Common myeloid progenitor, CD34-positive (primary cell): ENCODE measurements at regions not wholly inside any gene's neighbourhood (a gene's known extent, or its start where the extent isn't known, plus 50 kb on each side); places are given as distances from the start of the nearest gene placed in this dataset.

Experiments
- CTCF ChIA-PET: fragments of 350-600 bp; sonication (Branson Sonifier 250); formaldehyde crosslinking; loops from one replicate; lab custom pipeline; 2021; ENCODE audit warnings: antibody characterized with exemption; lab: Charles Lee
- POLR2A ChIA-PET: fragments of 350-600 bp; sonication (Branson Sonifier 250); formaldehyde crosslinking; loops from one replicate; lab custom pipeline; 2021; ENCODE audit warnings: antibody characterized with exemption; lab: Charles Lee
- DNase-seq, 3 donors: peaks; one replicate each; pipeline versions ENCODE4 v3.0.0 to v3.0.0-alpha.2; 2013
- H3K27ac ChIP-seq, 2 experiments: 1 replicate in 1 of 2; 2 replicates in 1 of 2; pipeline ENCODE4 v1.7.0; 2013; ENCODE audit warnings: inconsistent platforms in 2 of 2, low read length in 2 of 2, mild to moderate bottlenecking in 2 of 2, low read depth in 1 of 2, moderate library complexity in 1 of 2; ENCODE audit not compliant: severe bottlenecking in 2 of 2, insufficient read depth in 1 of 2, poor library complexity in 1 of 2
- H3K27me3 ChIP-seq, 5 experiments: replicated peaks in 2 of 5; 1 replicate in 3 of 5; 2 replicates in 2 of 5; pipeline versions ENCODE4 v1.6.1 to v1.7.0; 2013; ENCODE audit warnings: low read length in 4 of 5, mild to moderate bottlenecking in 2 of 5, moderate library complexity in 2 of 5, inconsistent platforms in 1 of 5; ENCODE audit not compliant: insufficient read depth in 5 of 5, control insufficient read depth in 4 of 5
- H3K36me3 ChIP-seq, 4 experiments: 1 replicate in 2 of 4; 2 replicates in 2 of 4; pipeline versions ENCODE4 v1.6.1 to v1.7.0; 2013; ENCODE audit warnings: low read length in 3 of 4, control low read depth in 1 of 4, mild to moderate bottlenecking in 1 of 4; ENCODE audit not compliant: control insufficient read depth in 4 of 4, insufficient read depth in 4 of 4
- H3K4me1 ChIP-seq, 4 experiments: 1 replicate in 3 of 4; 2 replicates in 1 of 4; pipeline versions ENCODE4 v1.6.1 to v1.7.1; 2013; ENCODE audit warnings: low read length in 3 of 4, mild to moderate bottlenecking in 3 of 4, control low read depth in 1 of 4, inconsistent platforms in 1 of 4, moderate library complexity in 1 of 4; ENCODE audit not compliant: control insufficient read depth in 4 of 4, insufficient read depth in 4 of 4; ENCODE audit errors: control extremely low read depth in 1 of 4
- H3K4me3 ChIP-seq, 7 experiments: 1 replicate in 4 of 7; 2 replicates in 3 of 7; pipeline versions ENCODE4 v1.5.1 to v1.7.0; 2013; ENCODE audit warnings: mild to moderate bottlenecking in 7 of 7, low read length in 6 of 7, moderate library complexity in 6 of 7, inconsistent platforms in 2 of 7, low read depth in 2 of 7, control low read depth in 1 of 7; ENCODE audit not compliant: insufficient read depth in 4 of 7, control insufficient read depth in 1 of 7; ENCODE audit errors: extremely low read depth in 1 of 7
- H3K9me3 ChIP-seq, 5 experiments: 1 replicate in 4 of 5; 2 replicates in 1 of 5; pipeline versions ENCODE4 v1.6.1 to v1.7.1; 2013; ENCODE audit warnings: low read length in 4 of 5, mild to moderate bottlenecking in 2 of 5, inconsistent platforms in 1 of 5, low read depth in 1 of 5, moderate library complexity in 1 of 5; ENCODE audit not compliant: control insufficient read depth in 4 of 5, insufficient read depth in 2 of 5; ENCODE audit errors: control extremely low read depth in 1 of 5
- WGBS: methylation state at CpG from one replicate; pipeline ENCODE4 v1.1.5; 2013; ENCODE audit not compliant: insufficient coverage; 5-methylcytosine and 5-hydroxymethylcytosine counted together

DNA sequence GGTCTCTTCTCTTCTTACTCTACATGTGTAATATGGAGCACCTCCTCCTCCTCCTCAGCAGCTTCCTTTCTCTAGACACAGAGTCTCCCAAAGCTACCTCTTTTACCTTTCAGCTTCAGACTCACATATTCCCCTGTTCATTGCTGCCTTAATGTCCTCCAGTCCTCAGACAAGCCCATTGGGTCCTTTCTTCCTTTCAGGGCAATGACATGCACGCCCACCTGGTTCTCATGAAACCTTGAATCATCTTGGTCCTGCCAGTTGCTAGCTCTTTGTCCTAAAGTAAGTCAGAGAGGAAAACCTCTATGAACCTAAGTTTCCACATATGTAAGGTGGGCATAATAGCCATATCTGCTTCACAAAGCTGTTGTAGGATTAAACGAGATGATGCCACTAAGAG, 227.0 kb downstream of the RPS24 start:
- ChIA-PET POLR2A (interaction anchor here (1.2 kb wide), 1 partner anchor 32 kb away, joined by 3 read pairs; no protein-coding TSS in a partner anchor), CTCF (interaction anchor here (0.7 to 2.1 kb wide), 11 partner anchors 8 to 116 kb away, joined by 3 to 8 read pairs (median 4); no protein-coding TSS in a partner anchor)
- Histone ChIP-seq H3K4me3 (no peak overlapping the region), H3K27ac (no peak overlapping the region), H3K4me1 (peaks cover 5 to 14% (median 10%) of the 10 kb centered on the region in 4 experiments), H3K9me3 (peaks cover 0 to 2% (median 0%) of the 10 kb centered on the region in 5 experiments), H3K36me3 (no peaks in the 10 kb centered on the region), H3K27me3 (no peaks in the 10 kb centered on the region)
- DNase-seq = no peak
- 90% methylated on average over 2 of the region's 2 CpGs for WGBS

DNA sequence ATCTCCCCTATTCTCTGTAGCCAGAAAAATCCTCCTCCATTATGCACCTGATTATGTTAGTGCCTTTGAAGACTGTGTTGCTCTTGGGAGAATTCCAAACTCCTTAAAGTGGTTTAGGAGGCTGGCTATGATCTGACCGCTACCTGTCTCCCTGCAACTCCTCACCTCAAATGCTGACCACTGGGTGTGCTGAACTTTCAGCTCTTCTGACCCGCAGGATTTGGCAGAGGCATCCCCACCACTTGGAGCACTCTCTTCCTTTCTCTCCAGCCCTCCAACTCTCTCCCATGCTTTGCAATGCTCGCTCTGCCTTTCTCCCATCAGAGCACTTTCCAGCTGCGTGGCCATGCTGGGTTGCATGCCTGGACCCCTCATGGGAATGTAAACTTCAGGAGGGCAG, 227.6 kb downstream of the RPS24 start:
- CTCF ChIA-PET = interaction anchor here (1.0 to 2.1 kb wide), 4 partner anchors 10 to 34 kb away, joined by 3 to 8 read pairs (median 4); no protein-coding TSS in a partner anchor

DNA sequence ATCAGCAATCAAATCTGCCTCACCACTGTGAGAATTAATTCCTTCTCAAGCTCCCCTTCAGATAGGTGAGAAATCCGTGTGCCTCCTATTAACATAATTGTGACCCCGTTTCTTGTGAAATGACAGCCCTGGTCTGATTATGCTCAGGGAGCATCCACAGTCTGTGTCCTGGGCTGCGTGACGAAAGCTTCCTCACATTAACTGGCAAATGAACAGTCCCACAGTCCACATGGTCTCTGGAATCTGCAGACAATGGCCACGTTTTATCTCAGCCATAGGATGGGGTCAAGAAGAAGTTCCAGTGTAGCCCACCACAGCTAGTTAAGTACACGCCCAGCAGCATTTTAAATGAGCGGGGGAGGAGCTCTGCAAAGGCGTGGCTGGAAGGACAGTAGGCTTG, 229.2 kb downstream of the RPS24 start:
- Histone ChIP-seq H3K4me1 (no peaks in the 10 kb centered on the region), H3K9me3 (peaks cover 0 to 2% (median 0%) of the 10 kb centered on the region in 5 experiments), H3K36me3 (no peaks in the 10 kb centered on the region), H3K4me3 (no peak overlapping the region), H3K27ac (no peak overlapping the region), H3K27me3 (no peaks in the 10 kb centered on the region)
- ChIA-PET CTCF (interaction anchor here (0.9 kb wide), 1 partner anchor 19 kb away, joined by 3 read pairs; no protein-coding TSS in a partner anchor), POLR2A (no interaction called here)
- no peak for DNase-seq
- WGBS = 99% methylated on average over 8 of the region's 8 CpGs

More for the DNA sequence above, 227.6 kb downstream of the RPS24 start:
- Histone ChIP-seq H3K4me3 (no peak overlapping the region), H3K36me3 (no peaks in the 10 kb centered on the region), H3K27ac (no peak overlapping the region), H3K27me3 (no peaks in the 10 kb centered on the region), H3K4me1 (peaks cover 2 to 8% (median 4%) of the 10 kb centered on the region in 4 experiments), H3K9me3 (peaks cover 0 to 2% (median 0%) of the 10 kb centered on the region in 5 experiments)
- POLR2A ChIA-PET = no interaction called here
- 100% methylated on average over 4 of the region's 4 CpGs for WGBS
- DNase-seq = no peak

DNA sequence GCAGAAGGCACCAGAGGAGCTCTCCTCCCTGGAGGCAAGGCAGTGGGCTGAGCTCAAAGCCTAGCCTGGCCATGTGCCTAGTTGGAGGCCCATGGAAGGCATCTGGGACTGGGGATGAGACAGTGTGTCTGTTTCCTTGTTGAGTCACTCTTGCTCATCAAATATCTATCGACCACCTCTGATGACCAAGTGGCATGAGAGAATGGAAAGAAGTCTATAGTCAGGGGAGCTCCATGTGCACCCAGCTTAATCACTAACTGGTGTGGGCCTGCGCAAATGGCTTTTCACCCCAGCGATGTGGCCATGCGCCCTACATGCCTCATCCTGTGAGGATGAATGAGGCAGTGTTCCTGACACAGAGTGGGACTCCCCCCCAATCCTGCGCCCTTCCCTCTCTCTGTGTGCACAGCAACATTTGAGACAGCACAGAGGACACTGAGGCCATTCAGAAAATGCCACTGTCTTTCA, 229.9 kb downstream of the RPS24 start:
- no peak for DNase-seq
- Histone ChIP-seq H3K9me3 (peaks cover 0 to 2% (median 0%) of the 10 kb centered on the region in 5 experiments), H3K4me1 (no peaks in the 10 kb centered on the region), H3K36me3 (no peaks in the 10 kb centered on the region), H3K4me3 (no peak overlapping the region), H3K27ac (no peak overlapping the region), H3K27me3 (no peaks in the 10 kb centered on the region)
- ChIA-PET POLR2A (no interaction called here), CTCF (interaction anchor here (0.9 to 1.3 kb wide), 2 partner anchors 12 to 20 kb away, joined by 3 to 4 read pairs; no protein-coding TSS in a partner anchor)
- 100% methylated on average over 5 of the region's 5 CpGs for WGBS

DNA sequence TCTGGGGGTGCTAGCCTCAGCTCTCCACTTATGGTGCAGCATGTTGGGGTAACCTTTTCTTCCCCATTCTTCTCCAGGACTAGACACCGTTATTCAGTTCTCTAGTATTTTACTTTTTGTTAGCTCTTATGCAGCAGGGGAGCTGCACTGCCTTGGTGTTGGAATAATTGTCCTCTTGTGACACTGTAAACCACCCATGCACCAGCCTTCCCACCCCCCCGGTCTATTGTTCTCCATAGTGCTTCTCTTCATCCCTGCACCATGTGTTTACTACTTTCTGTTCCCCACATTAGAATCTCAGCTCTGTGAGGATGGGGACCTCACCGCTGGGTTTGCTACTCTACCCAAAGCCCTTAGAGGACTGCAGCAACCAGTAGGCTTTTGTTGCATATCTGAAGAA, 230.7 kb downstream of the RPS24 start:
- Histone ChIP-seq H3K9me3 (peaks cover 0 to under 1% (median 0%) of the 10 kb centered on the region in 5 experiments), H3K4me3 (no peak overlapping the region), H3K4me1 (no peaks in the 10 kb centered on the region), H3K36me3 (no peaks in the 10 kb centered on the region), H3K27me3 (no peaks in the 10 kb centered on the region), H3K27ac (no peak overlapping the region)
- CTCF ChIA-PET = interaction anchor here (1.3 kb wide), 1 partner anchor 13 kb away, joined by 4 read pairs; no protein-coding TSS in a partner anchor
- no peak for DNase-seq
- WGBS = 100% methylated on average over 1 of the region's 3 CpGs
- POLR2A ChIA-PET = no interaction called here

DNA sequence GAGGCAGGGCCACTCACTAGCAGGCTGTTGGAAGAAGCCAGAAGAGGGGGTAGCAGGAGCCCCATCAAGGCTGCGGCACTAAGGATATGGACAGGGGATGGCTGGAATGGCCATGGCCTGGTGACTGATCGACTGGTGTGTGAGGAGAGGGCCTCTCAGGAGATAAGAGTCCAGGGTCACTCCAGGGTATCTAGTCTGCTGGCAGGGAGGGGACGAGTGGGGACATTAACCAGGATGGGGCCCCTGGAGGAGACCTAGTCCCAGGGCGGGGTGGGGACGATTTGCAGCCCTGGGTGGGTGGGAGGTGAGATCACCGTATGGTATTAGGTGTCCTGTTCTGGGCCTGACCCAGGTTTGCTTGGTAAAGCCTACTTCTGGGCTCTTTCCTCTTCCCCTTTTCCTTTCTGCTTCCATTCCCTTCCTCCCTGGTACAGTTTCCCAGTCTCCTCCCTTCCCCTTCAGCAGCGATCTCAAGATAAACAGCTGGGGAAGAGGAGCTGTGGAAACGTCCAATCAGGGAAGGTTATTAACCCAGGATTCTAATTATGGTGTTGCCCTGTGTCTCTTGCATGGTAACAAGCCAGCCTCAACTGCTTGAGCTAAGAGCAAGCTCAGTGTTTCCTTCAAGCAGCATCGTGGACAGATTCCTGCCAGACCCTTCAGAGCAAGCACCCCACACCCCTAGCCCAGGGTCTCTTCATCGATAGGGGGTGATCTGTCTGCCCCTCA, 233.2 kb downstream of the RPS24 start:
- H3K27me3 ChIP-seq = no peaks in the 10 kb centered on the region
- DNase-seq = no peak
- no peak overlapping the region for H3K4me3 ChIP-seq
- peaks cover 0 to under 1% (median 0%) of the 10 kb centered on the region in 5 experiments for H3K9me3 ChIP-seq
- no peaks in the 10 kb centered on the region for H3K36me3 ChIP-seq
- 98% methylated on average over 5 of the region's 10 CpGs for WGBS
- H3K27ac ChIP-seq = no peak overlapping the region
- CTCF ChIA-PET = interaction anchor here (1.2 to 1.5 kb wide), 2 partner anchors 18 to 37 kb away, joined by 3 read pairs; no protein-coding TSS in a partner anchor
- H3K4me1 ChIP-seq = no peaks in the 10 kb centered on the region
- POLR2A ChIA-PET = interaction anchor here (0.8 kb wide), 1 partner anchor 17 kb away, joined by 3 read pairs; no protein-coding TSS in a partner anchor
